Activated naive CD4-positive, alpha-beta T cell treated with anti-CD3 and anti-CD28 coated beads for 36 hours (primary cell): ENCODE measurements at regions not wholly inside any gene's neighbourhood (a gene's known extent, or its start where the extent isn't known, plus 50 kb on each side); places are given as distances from the start of the nearest gene placed in this dataset.

Source experiments
- CTCF ChIA-PET: fragments of 350-600 bp; sonication (Branson Sonifier 250); formaldehyde crosslinking; loops from one replicate; lab custom pipeline; 2021; ENCODE audit warnings: antibody characterized with exemption; lab: Charles Lee
- DNase-seq: peaks from one replicate; pipeline ENCODE4 v3.0.0-alpha.2; 2020
- H3K27ac Mint-ChIP-seq: one replicate; pipeline ENCODE4 v1.8.0; 2021; ENCODE audit warnings: mild to moderate bottlenecking, mixed read lengths
- H3K27me3 Mint-ChIP-seq: one replicate; pipeline ENCODE4 v1.8.0; 2021; ENCODE audit warnings: low read depth, mixed read lengths
- H3K36me3 Mint-ChIP-seq: one replicate; pipeline ENCODE4 v1.8.0; 2021; ENCODE audit warnings: low read depth, mixed read lengths
- H3K4me1 Mint-ChIP-seq: one replicate; pipeline ENCODE4 v1.8.0; 2021; ENCODE audit warnings: low read depth, mixed read lengths
- H3K4me3 Mint-ChIP-seq: one replicate; pipeline ENCODE4 v1.8.0; 2021; ENCODE audit warnings: mild to moderate bottlenecking, moderate library complexity, mixed read lengths
- H3K9me3 Mint-ChIP-seq: one replicate; pipeline ENCODE4 v1.8.0; 2021; ENCODE audit warnings: mixed read lengths
- intact Hi-C: fragments of 100-400 bp; cut with micrococcal nuclease; formaldehyde crosslinking; loops from one replicate; pipeline ENCODE4 v1.15.1; 2023

- Mint-ChIP-seq H3K4me1 (peaks cover 10% of the 10 kb centered on the region), H3K4me3 (no peak overlapping the region), H3K27ac (no peak overlapping the region), H3K9me3 (no peaks in the 10 kb centered on the region), H3K27me3 (no peaks in the 10 kb centered on the region), H3K36me3 (no peaks in the 10 kb centered on the region)
- no peak for DNase-seq
- CTCF ChIA-PET = no interaction called here
- intact Hi-C loops = no loop called here
Observed at GRCh38 chr12:76153616-76154015, 69.1 kb upstream of the NAP1L1 start.

GRCh38 chr12:76152181-76152807 is 67.8 kb upstream of the NAP1L1 start:
- peak; percentile 14 for DNase-seq
- Mint-ChIP-seq H3K36me3 (no peaks in the 10 kb centered on the region), H3K27ac (no peak overlapping the region), H3K4me1 (peaks cover 7% of the 10 kb centered on the region), H3K9me3 (no peaks in the 10 kb centered on the region), H3K4me3 (no peak overlapping the region), H3K27me3 (no peaks in the 10 kb centered on the region)
- intact Hi-C loops = no loop called here
- CTCF ChIA-PET = interaction anchor here (0.6 kb wide), 1 partner anchor 611 kb away, joined by 4 read pairs; no protein-coding TSS in a partner anchor

GRCh38 chr12:76144245-76144549 is 59.7 kb upstream of the NAP1L1 start:
- Mint-ChIP-seq H3K9me3 (no peaks in the 10 kb centered on the region), H3K4me3 (no peak overlapping the region), H3K36me3 (no peaks in the 10 kb centered on the region), H3K27ac (no peak overlapping the region), H3K27me3 (no peaks in the 10 kb centered on the region), H3K4me1 (peaks cover 19% of the 10 kb centered on the region)
- intact Hi-C loops = no loop called here
- peak; percentile 20 for DNase-seq
- CTCF ChIA-PET = interaction anchor here (1.5 kb wide), 1 partner anchor 12 kb away, joined by 4 read pairs; no protein-coding TSS in a partner anchor

- CTCF ChIA-PET = interaction anchor here (1.5 kb wide), 1 partner anchor 12 kb away, joined by 4 read pairs; no protein-coding TSS in a partner anchor
- peaks cover 19% of the 10 kb centered on the region for H3K4me1 Mint-ChIP-seq
- H3K36me3 Mint-ChIP-seq = no peaks in the 10 kb centered on the region
- H3K9me3 Mint-ChIP-seq = no peaks in the 10 kb centered on the region
- intact Hi-C loops = loop anchor here (2.0 kb wide), 1 partner anchor 59 kb away; the partner anchor contains the start of gene NAP1L1
- no peak overlapping the region for H3K27ac Mint-ChIP-seq
- H3K4me3 Mint-ChIP-seq = no peak overlapping the region
- H3K27me3 Mint-ChIP-seq = no peaks in the 10 kb centered on the region
- DNase-seq = peak; percentile 39
Observed at GRCh38 chr12:76143343-76144244, 59.1 kb upstream of the NAP1L1 start.

- CTCF ChIA-PET = no interaction called here
- Mint-ChIP-seq H3K36me3 (no peaks in the 10 kb centered on the region), H3K4me1 (peaks cover 19% of the 10 kb centered on the region), H3K27me3 (no peaks in the 10 kb centered on the region), H3K4me3 (no peak overlapping the region), H3K27ac (no peak overlapping the region), H3K9me3 (peaks cover 4% of the 10 kb centered on the region)
- intact Hi-C loops = loop anchor here (2.0 kb wide), 1 partner anchor 58 kb away; the partner anchor contains the start of gene NAP1L1
- no peak for DNase-seq
Observed at GRCh38 chr12:76142305-76142704, 57.8 kb upstream of the NAP1L1 start.

GRCh38 chr12:76138656-76139055 is 54.2 kb upstream of the NAP1L1 start:
- Mint-ChIP-seq H3K36me3 (no peaks in the 10 kb centered on the region), H3K9me3 (peaks cover 4% of the 10 kb centered on the region), H3K4me1 (peaks cover 11% of the 10 kb centered on the region), H3K27ac (no peak overlapping the region), H3K27me3 (no peaks in the 10 kb centered on the region), H3K4me3 (no peak overlapping the region)
- no peak for DNase-seq
- CTCF ChIA-PET = interaction anchor here (0.7 to 0.9 kb wide), 2 partner anchors 20 to 318 kb away, joined by 3 read pairs; no protein-coding TSS in a partner anchor
- intact Hi-C loops = no loop called here

DNA sequence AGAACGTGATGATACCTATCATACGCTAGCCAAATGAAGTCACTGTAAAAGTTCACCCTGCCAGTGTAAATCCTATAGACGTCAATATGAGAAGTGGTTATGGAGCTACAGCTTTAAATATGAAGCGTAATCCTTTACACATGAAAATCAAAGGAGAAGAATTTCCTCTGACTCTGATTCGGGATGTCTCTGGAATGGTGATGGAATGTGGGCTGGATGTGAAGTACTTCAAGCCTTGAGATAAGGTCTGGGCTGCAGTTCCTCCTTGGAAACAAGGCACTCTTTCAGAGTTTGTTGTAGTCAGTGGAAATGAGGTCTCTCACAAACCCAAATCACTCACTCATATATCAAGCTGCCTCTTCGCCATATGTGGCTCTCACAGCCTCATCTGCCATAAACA is 53.1 kb upstream of the NAP1L1 start:
- H3K27ac Mint-ChIP-seq = no peak overlapping the region
- H3K9me3 Mint-ChIP-seq = peaks cover 4% of the 10 kb centered on the region
- intact Hi-C loops = no loop called here
- peaks cover 4% of the 10 kb centered on the region for H3K4me1 Mint-ChIP-seq
- H3K4me3 Mint-ChIP-seq = no peak overlapping the region
- CTCF ChIA-PET = interaction anchor here (0.9 kb wide), 1 partner anchor 21 kb away, joined by 3 read pairs; no protein-coding TSS in a partner anchor
- DNase-seq = no peak
- no peaks in the 10 kb centered on the region for H3K36me3 Mint-ChIP-seq
- no peaks in the 10 kb centered on the region for H3K27me3 Mint-ChIP-seq

GRCh38 chr12:76135456-76135855 is 51.0 kb upstream of the NAP1L1 start:
- Mint-ChIP-seq H3K27ac (no peak overlapping the region), H3K4me1 (no peaks in the 10 kb centered on the region)

More at GRCh38 chr12:76135456-76135855, 51.0 kb upstream of the NAP1L1 start:
- Mint-ChIP-seq H3K36me3 (no peaks in the 10 kb centered on the region), H3K9me3 (peaks cover 4% of the 10 kb centered on the region), H3K27me3 (no peaks in the 10 kb centered on the region), H3K4me3 (no peak overlapping the region)
- CTCF ChIA-PET = no interaction called here
- no peak for DNase-seq
- intact Hi-C loops = no loop called here
